Neural progenitor cell (in vitro differentiated cells): ENCODE measurements at regions not wholly inside any gene's neighbourhood (a gene's known extent, or its start where the extent isn't known, plus 50 kb on each side); places are given as distances from the start of the nearest gene placed in this dataset.

Experiments used
- CTCF ChIP-seq: fragments of 200-600 bp; sonication (generic); IDR thresholded peaks from 2 replicates; pipeline ENCODE4 v1.5.1; 2017; ENCODE audit warnings: antibody characterized with exemption, mild to moderate bottlenecking
- EZH2 ChIP-seq: fragments of 200-600 bp; sonication (generic); IDR thresholded peaks from 2 replicates; pipeline ENCODE4 v1.6.1; 2017; ENCODE audit warnings: antibody characterized with exemption, mild to moderate bottlenecking, moderate library complexity
- EZH2phosphoT487 ChIP-seq: fragments of 200-600 bp; sonication (generic); IDR thresholded peaks from 2 replicates; pipeline ENCODE4 v1.6.1; 2017; ENCODE audit warnings: antibody characterized with exemption

GRCh38 chr16:79698341-79698753 is 97.8 kb upstream of the MAF start:
- TF ChIP-seq CTCF (no peak), EZH2phosphoT487 (no peak), EZH2 (no peak)
